ENCODE measurements at regions not wholly inside any gene's neighbourhood (a gene's known extent, or its start where the extent isn't known, plus 50 kb on each side); places are given as distances from the start of the nearest gene placed in this dataset.

GRCh38 chr14:104293851-104294627 lies 155.7 kb downstream of the KIF26A start:
- Histone ChIP-seq H3K4me2 (ENCODE audit: low read length) (no peak overlapping the region), H3K27me3 (ENCODE audit: insufficient read depth, low read length) (no peaks in the 10 kb centered on the region), H3K79me2 (ENCODE audit: insufficient read depth, low read length) (no peaks in the 10 kb centered on the region), H3K4me3 (replicated peaks in 1 of 2; ENCODE audit: low read depth in 1 of 2, low read length in 2 of 2) (no peak overlapping the region), H3K9me3 (ENCODE audit: control insufficient read depth in 1 of 2, insufficient read depth in 1 of 2, low read depth in 1 of 2, low read length in 2 of 2) (no peaks in the 10 kb centered on the region), H3K9ac (ENCODE audit: low read length) (no peak overlapping the region), H4K20me1 (ENCODE audit: insufficient read depth) (no peaks in the 10 kb centered on the region), H3K9me2 (ENCODE audit: insufficient read depth) (no peaks in the 10 kb centered on the region), H2AFZ (ENCODE audit: low read depth, low read length, poor library complexity, severe bottlenecking) (no peak overlapping the region), H3K27ac (ENCODE audit: low read depth, low read length) (no peak overlapping the region), H3K4me1 (ENCODE audit: control insufficient read depth in 1 of 2, insufficient read depth in 2 of 2, low read length in 2 of 2) (no peaks in the 10 kb centered on the region; a peak in 1 of 4 replicates), H3K36me3 (ENCODE audit: control insufficient read depth in 1 of 2, insufficient read depth in 2 of 2, low read length in 2 of 2) (no peaks in the 10 kb centered on the region)
- CTCF ChIA-PET = interaction anchor here (1.8 kb wide), 1 partner anchor 270 kb away, joined by 6 read pairs; no protein-coding TSS in a partner anchor
- no peak for TF ChIP-seq EZH2phosphoT487 (IDR thresholded peaks at IDR 0.05; ENCODE audit: borderline replicate concordance)
- peak; percentile 43 to 59 (median 55); a peak in 5 of 6 replicates for TF ChIP-seq CTCF (IDR thresholded peaks at IDR 0.05 in 2 of 3, conservative IDR thresholded peaks at IDR 0.05 in 1 of 3; ENCODE audit: borderline replicate concordance in 1 of 3, insufficient read depth in 1 of 3, low read depth in 2 of 3, low read length in 2 of 3)
- TF ChIP-seq TCF7L2 (IDR thresholded peaks at IDR 0.05; ENCODE audit: borderline replicate concordance, extremely low read depth, insufficient read depth, insufficient read length) = no peak
- TF ChIP-seq MAX (IDR thresholded peaks at IDR 0.05) = no peak
- no peak for TF ChIP-seq JUND (IDR thresholded peaks at IDR 0.05)
- no peak for TF ChIP-seq YY1 (IDR thresholded peaks at IDR 0.05; ENCODE audit: extremely low read depth, insufficient replicate concordance, low read depth, low read length)
- no peak for TF ChIP-seq REST (IDR thresholded peaks at IDR 0.05; ENCODE audit: low read depth)
- no peak for TF ChIP-seq SIN3A (IDR thresholded peaks at IDR 0.05; ENCODE audit: low read depth)
- no peak for TF ChIP-seq EGR1 (IDR thresholded peaks at IDR 0.05; ENCODE audit: low read depth)
- TF ChIP-seq FOSL1 (IDR thresholded peaks at IDR 0.05; ENCODE audit: low read depth) = no peak
- no peak for TF ChIP-seq ZBTB33 (IDR thresholded peaks at IDR 0.05; ENCODE audit: extremely low read depth, insufficient replicate concordance, low read length)
- no peak for TF ChIP-seq ZNF274 (IDR thresholded peaks at IDR 0.05; ENCODE audit: low read depth, low read length)
- TF ChIP-seq POLR2AphosphoS5 (IDR thresholded peaks at IDR 0.05; ENCODE audit: low read depth, low read length) = no peak
- peak; percentile 70 for TF ChIP-seq RAD21 (IDR thresholded peaks at IDR 0.05; ENCODE audit: low read depth)
- TF ChIP-seq EZH2 (IDR thresholded peaks at IDR 0.05) = no peak
- ATAC-seq (peak; percentile 68), DNase-seq (ENCODE audit: low read depth, low spot score) (no peak)
- BruUV-seq (replicated peaks) = no TSS peak
- RAD21 ChIA-PET (ENCODE audit: low non-redundant PET in 1 of 2, low total read pairs in 2 of 2, uncharacterized antibody in 2 of 2, unreplicated experiment in 2 of 2) = no interaction called here
- POLR2A ChIA-PET = no interaction called here
- intact Hi-C loops (cut with micrococcal nuclease) = loop anchor here (1.0 kb wide), 1 partner anchor 156 kb away; the partner anchor contains the start of gene KIF26A
